Lower lobe of right lung (tissue), 2 donors: ENCODE measurements at regions not wholly inside any gene's neighbourhood (a gene's known extent, or its start where the extent isn't known, plus 50 kb on each side); places are given as distances from the start of the nearest gene placed in this dataset.

Source experiments
- ATAC-seq, 2 donors: fragments of 200-7000 bp; cut with Tn5 transposase; one replicate each; pipeline ENCODE4 v1.9.1; 2020 to 2022; ENCODE audit warnings: mild to moderate bottlenecking in 2 of 2, moderate library complexity in 2 of 2
- DNase-seq: peaks from one replicate; pipeline ENCODE4 v3.0.0-alpha.2; 2020
- H3K27ac ChIP-seq: fragments of 200-600 bp; one replicate; pipeline ENCODE4 v1.8.0; 2022
- H3K27me3 ChIP-seq: fragments of 200-600 bp; one replicate; pipeline ENCODE4 v1.8.0; 2022; ENCODE audit warnings: low read depth
- H3K36me3 ChIP-seq: fragments of 200-600 bp; one replicate; pipeline ENCODE4 v1.8.0; 2022; ENCODE audit warnings: mild to moderate bottlenecking
- H3K4me1 ChIP-seq: fragments of 200-600 bp; one replicate; pipeline ENCODE4 v1.8.0; 2022
- H3K4me3 ChIP-seq: fragments of 200-600 bp; one replicate; pipeline ENCODE4 v1.8.0; 2022; ENCODE audit warnings: mild to moderate bottlenecking
- H3K9me3 ChIP-seq: fragments of 200-600 bp; one replicate; pipeline ENCODE4 v1.8.0; 2022
- CTCF ChIP-seq: fragments of 200-600 bp; IDR thresholded peaks from one replicate; pipeline ENCODE4 v1.8.0; 2022; ENCODE audit warnings: antibody characterized with exemption, mild to moderate bottlenecking
- intact Hi-C: fragments of 100-400 bp; cut with DNase I; formaldehyde crosslinking; loops from one replicate; pipeline ENCODE4 v1.11.0; 2022
- donor health status: DM: no; HTN: yes; CAD: no; lungs with severe emphysema.

- H3K27me3 ChIP-seq: no peaks in the 10 kb centered on the region
- DNase-seq (no peak), ATAC-seq (no peak)
- H3K4me3 ChIP-seq: no peak overlapping the region
- intact Hi-C loops: no loop called here
- H3K4me1 ChIP-seq: peaks cover 15% of the 10 kb centered on the region
- H3K27ac ChIP-seq: no peak overlapping the region
- no peak for TF ChIP-seq CTCF
- H3K9me3 ChIP-seq: no peaks in the 10 kb centered on the region
- no peaks in the 10 kb centered on the region for H3K36me3 ChIP-seq
These were observed 165.8 kb downstream of the KCTD12 start for GRCh38 chr13:76720416-76720815.

- ATAC-seq (no peak), DNase-seq (no peak)
- Histone ChIP-seq H3K4me1 (peaks cover 15% of the 10 kb centered on the region), H3K27me3 (no peaks in the 10 kb centered on the region), H3K4me3 (no peak overlapping the region), H3K9me3 (no peaks in the 10 kb centered on the region), H3K36me3 (no peaks in the 10 kb centered on the region), H3K27ac (no peak overlapping the region)
- no peak for TF ChIP-seq CTCF
- intact Hi-C loops: no loop called here
These were observed 166.2 kb downstream of the KCTD12 start for GRCh38 chr13:76719955-76720354.

GRCh38 chr13:76717092-76717491 is 169.1 kb downstream of the KCTD12 start:
- no peak overlapping the region for H3K4me3 ChIP-seq
- intact Hi-C loops: no loop called here
- no peaks in the 10 kb centered on the region for H3K27me3 ChIP-seq
- H3K27ac ChIP-seq: no peak overlapping the region
- no peaks in the 10 kb centered on the region for H3K9me3 ChIP-seq
- peaks cover 3% of the 10 kb centered on the region for H3K4me1 ChIP-seq
- no peaks in the 10 kb centered on the region for H3K36me3 ChIP-seq
- no peak for TF ChIP-seq CTCF
- DNase-seq (no peak), ATAC-seq (no peak)

GRCh38 chr13:76715621-76716020 is 170.6 kb downstream of the KCTD12 start:
- intact Hi-C loops: no loop called here
- Histone ChIP-seq H3K27me3 (no peaks in the 10 kb centered on the region), H3K9me3 (no peaks in the 10 kb centered on the region), H3K36me3 (no peaks in the 10 kb centered on the region), H3K4me1 (peaks cover 15% of the 10 kb centered on the region), H3K4me3 (no peak overlapping the region), H3K27ac (no peak overlapping the region)
- DNase-seq: no peak
- ATAC-seq: no peak
- no peak for TF ChIP-seq CTCF

GRCh38 chr13:76715075-76715474 is 171.1 kb downstream of the KCTD12 start:
- Histone ChIP-seq H3K4me1 (peaks cover 20% of the 10 kb centered on the region), H3K27me3 (no peaks in the 10 kb centered on the region), H3K36me3 (no peaks in the 10 kb centered on the region), H3K4me3 (no peak overlapping the region), H3K9me3 (no peaks in the 10 kb centered on the region), H3K27ac (no peak overlapping the region)
- no peak for ATAC-seq
- intact Hi-C loops: no loop called here
- TF ChIP-seq CTCF: no peak
- no peak for DNase-seq

GRCh38 chr13:76713280-76713679 is 172.9 kb downstream of the KCTD12 start:
- H3K27ac ChIP-seq: no peak overlapping the region
- no peak for TF ChIP-seq CTCF
- no peaks in the 10 kb centered on the region for H3K27me3 ChIP-seq
- DNase-seq (no peak), ATAC-seq (no peak)
- H3K4me1 ChIP-seq: peaks cover 26% of the 10 kb centered on the region
- intact Hi-C loops: no loop called here
- no peaks in the 10 kb centered on the region for H3K9me3 ChIP-seq
- no peak overlapping the region for H3K4me3 ChIP-seq
- H3K36me3 ChIP-seq: no peaks in the 10 kb centered on the region
